ENCODE measurements at regions not wholly inside any gene's neighbourhood (a gene's known extent, or its start where the extent isn't known, plus 50 kb on each side); places are given as distances from the start of the nearest gene placed in this dataset.

DNA sequence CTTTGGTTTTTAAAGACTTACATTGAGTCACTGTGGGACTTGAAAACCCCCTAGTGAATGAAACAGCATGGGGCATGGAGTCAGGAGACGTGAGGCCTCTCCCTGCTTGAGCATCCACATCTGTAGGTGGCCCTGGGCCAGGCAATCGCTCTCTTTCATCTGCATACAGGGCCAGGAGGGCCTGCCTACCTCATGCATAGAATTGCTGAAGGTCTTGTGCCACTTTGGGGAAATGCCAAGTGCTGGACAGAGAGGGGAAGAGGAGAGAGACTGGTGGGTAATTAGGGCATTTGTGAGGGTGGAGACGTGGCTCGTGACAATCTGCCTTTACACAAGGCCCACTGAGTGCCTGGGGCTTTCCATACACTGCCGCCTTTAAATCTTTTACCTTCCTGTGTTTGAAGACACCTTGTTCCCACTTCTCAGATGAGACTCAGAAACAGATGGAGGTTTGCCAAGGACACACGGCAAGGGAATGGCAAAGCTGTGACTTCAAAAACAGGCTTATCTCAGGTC lies 322.2 kb upstream of the HS6ST1 start:
- Histone ChIP-seq H3K9me3 (ENCODE audit: control insufficient read depth in 2 of 2, insufficient read depth in 1 of 2, low read length in 1 of 2) (no peaks in the 10 kb centered on the region), H3K4me1 (ENCODE audit: control insufficient read depth in 2 of 2, insufficient read depth in 2 of 2, low read length in 2 of 2) (peaks cover 19 to 67% of the 10 kb centered on the region in 2 donors), H3K27ac (ENCODE audit: low read depth in 1 of 2, low read length in 1 of 2) (no peak overlapping the region), H3K27me3 (ENCODE audit: control insufficient read depth in 2 of 2, insufficient read depth in 1 of 2, low read length in 1 of 2) (no peaks in the 10 kb centered on the region), H3K36me3 (ENCODE audit: control insufficient read depth in 2 of 2, insufficient read depth in 2 of 2, low read length in 1 of 2) (no peaks in the 10 kb centered on the region), H3K4me3 (ENCODE audit: low read length in 2 of 2) (no peak overlapping the region)
- 80% methylated on average over 6 of the region's 6 CpGs for WGBS
- DNase-seq (ENCODE audit: low read depth in 6 of 9, low spot score in 9 of 9) = no peak

DNA sequence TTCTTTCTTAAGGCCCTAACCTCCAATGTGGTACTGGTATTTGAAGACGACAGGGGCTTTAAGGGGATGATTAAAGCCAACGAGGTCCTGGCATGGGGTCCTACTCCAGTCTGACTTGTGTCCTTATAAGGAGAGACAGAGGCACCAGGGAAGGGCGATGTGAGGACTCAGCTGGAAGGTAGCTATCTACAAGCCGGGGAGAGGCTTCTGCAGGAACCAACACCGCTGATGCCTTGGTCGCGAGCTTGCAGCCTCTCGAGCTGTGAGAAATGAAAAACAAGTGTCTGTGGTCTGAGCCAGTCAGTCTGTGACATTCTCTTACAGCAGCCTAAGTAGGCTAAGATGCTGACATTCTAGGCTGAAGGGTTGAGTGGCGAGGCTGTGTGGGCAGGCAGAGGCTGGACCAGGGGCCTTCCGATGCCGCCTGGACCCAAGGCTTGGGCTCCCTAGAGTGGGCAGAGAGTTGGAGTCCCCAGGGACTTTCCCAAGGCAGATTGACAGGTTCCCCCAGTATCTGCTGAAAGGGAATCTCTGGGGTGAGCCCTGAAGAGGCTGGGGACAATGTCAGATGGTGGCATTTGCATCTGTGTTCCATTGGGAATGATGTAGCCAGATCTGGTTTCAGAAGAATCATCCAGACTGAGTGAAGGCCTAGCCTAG lies 322.9 kb upstream of the HS6ST1 start:
- DNase-seq (ENCODE audit: low read depth in 6 of 9, low spot score in 9 of 9) = peak in 4 of 9 donors; percentile 33 to 68 (median 40)
- Histone ChIP-seq H3K4me1 (ENCODE audit: control insufficient read depth in 2 of 2, insufficient read depth in 2 of 2, low read length in 2 of 2) (peaks cover 19 to 69% of the 10 kb centered on the region in 2 donors), H3K36me3 (ENCODE audit: control insufficient read depth in 2 of 2, insufficient read depth in 2 of 2, low read length in 1 of 2) (no peaks in the 10 kb centered on the region), H3K4me3 (ENCODE audit: low read length in 2 of 2) (no peak overlapping the region), H3K27ac (ENCODE audit: low read depth in 1 of 2, low read length in 1 of 2) (no peak overlapping the region), H3K27me3 (ENCODE audit: control insufficient read depth in 2 of 2, insufficient read depth in 1 of 2, low read length in 1 of 2) (no peaks in the 10 kb centered on the region), H3K9me3 (ENCODE audit: control insufficient read depth in 2 of 2, insufficient read depth in 1 of 2, low read length in 1 of 2) (no peaks in the 10 kb centered on the region)
- WGBS = 63% methylated on average over 11 of the region's 11 CpGs

DNA sequence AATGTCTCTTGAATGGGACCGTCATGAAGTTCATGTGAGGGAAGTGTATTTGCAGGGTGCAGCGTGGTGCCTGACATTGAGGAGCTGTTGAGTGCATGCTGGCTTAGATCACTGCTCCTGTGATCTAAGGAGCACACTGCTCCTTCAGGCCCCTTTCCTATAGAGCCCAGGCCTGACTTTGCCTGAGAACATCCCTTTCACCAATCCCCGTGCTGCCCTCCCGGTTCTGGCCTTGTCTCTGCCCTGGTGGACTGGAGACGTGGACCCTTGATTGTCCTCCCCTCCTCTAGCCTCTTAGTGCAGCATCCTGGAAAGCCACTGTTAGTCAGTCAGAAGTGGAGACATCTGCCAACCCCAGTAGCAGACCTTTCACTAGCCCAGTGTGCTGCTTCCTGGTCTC lies 323.6 kb upstream of the HS6ST1 start:
- no peaks in the 10 kb centered on the region for H3K36me3 ChIP-seq (ENCODE audit: control insufficient read depth in 2 of 2, insufficient read depth in 2 of 2, low read length in 1 of 2)
- no peaks in the 10 kb centered on the region for H3K9me3 ChIP-seq (ENCODE audit: control insufficient read depth in 2 of 2, insufficient read depth in 1 of 2, low read length in 1 of 2)
- no peak for DNase-seq (ENCODE audit: low read depth in 6 of 9, low spot score in 9 of 9)
- no peaks in the 10 kb centered on the region for H3K27me3 ChIP-seq (ENCODE audit: control insufficient read depth in 2 of 2, insufficient read depth in 1 of 2, low read length in 1 of 2)
- WGBS = 95% methylated on average over 5 of the region's 5 CpGs
- H3K27ac ChIP-seq (ENCODE audit: low read depth in 1 of 2, low read length in 1 of 2) = no peak overlapping the region
- H3K4me3 ChIP-seq (ENCODE audit: low read length in 2 of 2) = no peak overlapping the region
- peaks cover 19 to 72% of the 10 kb centered on the region in 2 donors for H3K4me1 ChIP-seq (ENCODE audit: control insufficient read depth in 2 of 2, insufficient read depth in 2 of 2, low read length in 2 of 2)

DNA sequence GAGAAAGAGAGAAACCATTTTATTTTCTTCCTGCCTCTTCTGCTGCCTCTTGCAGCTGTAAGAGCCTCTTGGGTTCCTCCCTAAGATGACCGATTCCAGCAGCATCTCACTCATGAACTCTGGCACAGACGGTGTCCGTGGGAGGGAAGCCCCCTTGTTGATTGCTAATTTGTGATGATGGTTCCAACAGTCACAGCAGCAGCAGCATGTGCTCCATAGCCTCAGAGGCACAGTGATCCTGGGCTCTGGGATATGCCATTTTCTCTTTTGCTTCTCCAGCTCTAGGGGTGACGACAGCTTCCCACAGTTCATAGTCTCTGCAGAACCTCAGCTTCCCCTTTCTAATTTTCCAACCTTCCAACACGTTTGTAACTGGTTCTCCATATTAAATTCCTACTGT lies 324.2 kb upstream of the HS6ST1 start:
- Histone ChIP-seq H3K4me1 (ENCODE audit: control insufficient read depth in 2 of 2, insufficient read depth in 2 of 2, low read length in 2 of 2) (peaks cover 19 to 72% of the 10 kb centered on the region in 2 donors), H3K4me3 (ENCODE audit: low read length in 2 of 2) (no peak overlapping the region), H3K27ac (ENCODE audit: low read depth in 1 of 2, low read length in 1 of 2) (no peak overlapping the region), H3K9me3 (ENCODE audit: control insufficient read depth in 2 of 2, insufficient read depth in 1 of 2, low read length in 1 of 2) (no peaks in the 10 kb centered on the region), H3K36me3 (ENCODE audit: control insufficient read depth in 2 of 2, insufficient read depth in 2 of 2, low read length in 1 of 2) (no peaks in the 10 kb centered on the region), H3K27me3 (ENCODE audit: control insufficient read depth in 2 of 2, insufficient read depth in 1 of 2, low read length in 1 of 2) (no peaks in the 10 kb centered on the region)
- no peak for DNase-seq (ENCODE audit: low read depth in 6 of 9, low spot score in 9 of 9)
- whole genome bisulfite sequencing = 94% methylated on average over 5 of the region's 5 CpGs

DNA sequence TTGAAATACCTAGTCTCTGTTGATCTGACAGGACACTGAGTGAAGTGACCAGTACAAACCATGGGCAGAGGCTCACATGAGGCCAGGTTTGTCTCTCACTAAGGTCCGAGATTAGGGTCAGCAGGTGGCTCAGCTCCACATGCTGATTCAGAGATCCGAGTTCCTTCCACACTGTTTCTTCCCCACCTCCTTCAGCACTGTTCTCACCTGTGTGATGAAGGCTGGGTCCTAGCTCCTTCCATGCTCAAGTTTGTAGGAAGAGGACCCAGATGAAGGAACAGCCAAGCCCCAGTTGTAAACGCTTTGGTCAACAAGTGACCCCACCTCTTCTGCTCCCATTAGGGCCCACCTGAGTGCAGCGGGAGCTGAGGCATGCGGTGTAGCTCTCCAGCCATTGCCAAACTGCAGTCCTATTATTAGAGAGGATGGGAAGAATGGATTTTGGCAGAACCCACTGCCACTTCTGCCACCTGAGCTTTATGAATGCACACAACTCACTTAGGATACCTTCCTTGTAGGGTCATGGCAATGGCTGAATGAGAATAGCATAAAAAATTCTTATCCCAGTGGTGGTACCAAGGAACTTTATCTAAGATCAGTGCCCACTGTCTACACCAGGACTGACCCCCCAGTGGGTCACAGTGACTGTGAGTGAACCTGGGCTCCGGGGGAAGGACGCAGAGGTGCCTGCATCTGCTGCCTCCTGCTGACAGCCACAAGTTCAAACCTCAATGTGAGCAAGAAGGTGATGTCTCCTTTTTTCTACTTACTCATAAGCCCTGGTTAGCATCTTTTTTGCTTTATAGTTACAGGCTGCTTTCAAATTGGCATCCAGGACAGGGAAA lies 324.8 kb upstream of the HS6ST1 start:
- Histone ChIP-seq H3K4me3 (ENCODE audit: low read length in 2 of 2) (no peak overlapping the region), H3K27ac (ENCODE audit: low read depth in 1 of 2, low read length in 1 of 2) (no peak overlapping the region), H3K27me3 (ENCODE audit: control insufficient read depth in 2 of 2, insufficient read depth in 1 of 2, low read length in 1 of 2) (no peaks in the 10 kb centered on the region), H3K4me1 (ENCODE audit: control insufficient read depth in 2 of 2, insufficient read depth in 2 of 2, low read length in 2 of 2) (peaks cover 19 to 66% of the 10 kb centered on the region in 2 donors), H3K9me3 (ENCODE audit: control insufficient read depth in 2 of 2, insufficient read depth in 1 of 2, low read length in 1 of 2) (no peaks in the 10 kb centered on the region), H3K36me3 (ENCODE audit: control insufficient read depth in 2 of 2, insufficient read depth in 2 of 2, low read length in 1 of 2) (no peaks in the 10 kb centered on the region)
- DNase-seq (ENCODE audit: low read depth in 6 of 9, low spot score in 9 of 9) = no peak
- WGBS = 97% methylated on average over 7 of the region's 7 CpGs

DNA sequence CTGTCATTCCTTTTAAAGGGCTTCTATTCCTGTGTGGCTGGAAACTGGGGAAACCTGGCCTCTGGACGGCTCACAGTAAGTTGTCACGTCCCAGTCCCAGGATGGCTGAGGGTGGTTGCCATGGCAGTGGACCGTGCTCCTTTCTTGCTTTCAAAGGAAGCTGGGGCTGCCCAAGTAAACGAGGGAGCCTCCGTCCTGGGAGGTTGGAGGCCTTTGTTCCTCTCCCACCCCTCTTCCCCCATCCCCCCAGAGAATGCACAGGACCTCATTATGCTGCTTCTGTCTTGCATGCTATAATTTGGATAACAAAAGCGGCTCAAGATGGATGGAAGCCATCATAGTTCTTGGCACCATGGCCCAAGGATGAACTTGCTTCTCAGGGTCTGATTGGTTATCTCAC lies 325.5 kb upstream of the HS6ST1 start:
- Histone ChIP-seq H3K4me1 (ENCODE audit: control insufficient read depth in 2 of 2, insufficient read depth in 2 of 2, low read length in 2 of 2) (peaks cover 19 to 59% of the 10 kb centered on the region in 2 donors), H3K27ac (ENCODE audit: low read depth in 1 of 2, low read length in 1 of 2) (no peak overlapping the region), H3K9me3 (ENCODE audit: control insufficient read depth in 2 of 2, insufficient read depth in 1 of 2, low read length in 1 of 2) (no peaks in the 10 kb centered on the region), H3K36me3 (ENCODE audit: control insufficient read depth in 2 of 2, insufficient read depth in 2 of 2, low read length in 1 of 2) (no peaks in the 10 kb centered on the region), H3K4me3 (ENCODE audit: low read length in 2 of 2) (no peak overlapping the region), H3K27me3 (ENCODE audit: control insufficient read depth in 2 of 2, insufficient read depth in 1 of 2, low read length in 1 of 2) (no peaks in the 10 kb centered on the region)
- DNase-seq (ENCODE audit: low read depth in 6 of 9, low spot score in 9 of 9) = no peak
- WGBS = 98% methylated on average over 6 of the region's 6 CpGs

DNA sequence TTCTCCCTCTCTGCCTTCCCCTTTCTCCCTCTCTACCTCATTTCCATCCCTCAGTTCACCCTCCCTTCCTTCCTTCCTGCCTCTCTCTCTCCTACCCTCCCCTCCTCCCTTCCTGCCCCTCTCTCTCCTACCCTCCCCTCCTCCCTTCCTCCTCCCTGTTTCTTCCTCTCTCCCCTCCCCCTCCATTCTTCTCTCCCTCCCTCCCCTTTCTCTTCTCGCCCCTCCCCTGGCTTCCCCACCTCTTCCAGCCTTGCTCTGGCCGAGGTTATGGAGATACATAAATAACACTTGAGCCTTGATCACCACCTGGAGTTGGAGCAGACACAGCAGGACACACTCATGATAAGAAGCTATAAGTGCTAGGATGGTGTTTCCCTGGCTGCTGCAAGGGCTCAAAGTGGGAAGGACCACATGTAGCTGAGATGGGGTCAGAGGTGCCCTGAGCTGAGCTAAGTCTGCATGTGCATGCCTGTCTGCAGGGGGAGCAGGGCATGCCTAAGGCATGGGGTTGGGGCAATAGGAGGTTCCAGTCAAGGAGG lies 326.1 kb upstream of the HS6ST1 start:
- no peaks in the 10 kb centered on the region for H3K9me3 ChIP-seq (ENCODE audit: control insufficient read depth in 2 of 2, insufficient read depth in 1 of 2, low read length in 1 of 2)
- H3K27me3 ChIP-seq (ENCODE audit: control insufficient read depth in 2 of 2, insufficient read depth in 1 of 2, low read length in 1 of 2) = no peaks in the 10 kb centered on the region
- H3K36me3 ChIP-seq (ENCODE audit: control insufficient read depth in 2 of 2, insufficient read depth in 2 of 2, low read length in 1 of 2) = no peaks in the 10 kb centered on the region
- 76% methylated on average over 2 of the region's 2 CpGs for WGBS
- H3K4me1 ChIP-seq (ENCODE audit: control insufficient read depth in 2 of 2, insufficient read depth in 2 of 2, low read length in 2 of 2) = peaks cover 19 to 53% of the 10 kb centered on the region in 2 donors
- DNase-seq (ENCODE audit: low read depth in 6 of 9, low spot score in 9 of 9) = no peak
- no peak overlapping the region for H3K27ac ChIP-seq (ENCODE audit: low read depth in 1 of 2, low read length in 1 of 2)
- H3K4me3 ChIP-seq (ENCODE audit: low read length in 2 of 2) = no peak overlapping the region

DNA sequence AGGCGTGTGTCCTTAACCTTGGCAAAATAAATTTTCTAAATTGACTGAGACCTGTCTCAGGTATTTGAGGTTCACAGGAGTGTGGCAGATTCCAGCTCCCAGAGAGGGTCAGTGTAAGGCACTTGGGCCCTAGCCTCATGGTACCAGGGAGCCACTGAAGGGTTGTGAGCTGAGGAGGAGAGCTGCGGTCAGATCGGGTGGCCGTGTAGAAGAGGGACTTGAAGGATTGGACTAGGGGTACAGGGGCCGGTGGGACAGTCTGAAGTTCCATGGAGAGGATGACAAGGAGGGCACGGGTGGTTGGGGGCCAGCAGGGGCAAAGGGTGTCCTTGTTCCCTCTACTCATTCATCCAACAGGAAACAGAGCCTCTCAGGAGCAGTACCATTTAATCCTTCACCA lies 327.0 kb upstream of the HS6ST1 start:
- DNase-seq (ENCODE audit: low read depth in 6 of 9, low spot score in 9 of 9) = no peak
- Histone ChIP-seq H3K4me3 (ENCODE audit: low read length in 2 of 2) (no peak overlapping the region), H3K27me3 (ENCODE audit: control insufficient read depth in 2 of 2, insufficient read depth in 1 of 2, low read length in 1 of 2) (no peaks in the 10 kb centered on the region), H3K27ac (ENCODE audit: low read depth in 1 of 2, low read length in 1 of 2) (no peak overlapping the region), H3K36me3 (ENCODE audit: control insufficient read depth in 2 of 2, insufficient read depth in 2 of 2, low read length in 1 of 2) (no peaks in the 10 kb centered on the region), H3K4me1 (ENCODE audit: control insufficient read depth in 2 of 2, insufficient read depth in 2 of 2, low read length in 2 of 2) (peaks cover 16 to 45% of the 10 kb centered on the region in 2 donors), H3K9me3 (ENCODE audit: control insufficient read depth in 2 of 2, insufficient read depth in 1 of 2, low read length in 1 of 2) (no peaks in the 10 kb centered on the region)
- 98% methylated on average over 6 of the region's 6 CpGs for WGBS

DNA sequence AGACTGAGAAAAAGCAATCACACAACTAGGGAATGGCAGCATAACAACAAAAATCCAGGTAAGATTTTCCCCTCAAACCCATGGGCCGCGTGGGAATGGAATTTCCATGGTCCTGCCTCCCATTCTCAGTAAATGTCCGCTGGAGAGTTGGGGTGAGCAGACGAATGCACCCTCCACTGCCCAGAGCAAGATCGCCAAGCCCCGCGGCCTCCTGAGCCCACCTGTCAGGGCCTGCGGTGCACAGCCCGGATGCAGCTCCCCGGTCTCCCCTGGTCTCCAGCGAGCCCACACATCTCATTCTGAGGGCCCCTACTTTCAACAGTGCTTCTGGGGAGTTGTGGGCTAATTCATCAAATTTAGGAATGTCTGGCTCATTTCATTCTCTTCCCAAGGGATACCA lies 327.4 kb upstream of the HS6ST1 start:
- no peaks in the 10 kb centered on the region for H3K36me3 ChIP-seq (ENCODE audit: control insufficient read depth in 2 of 2, insufficient read depth in 2 of 2, low read length in 1 of 2)
- peaks cover 11 to 40% of the 10 kb centered on the region in 2 donors for H3K4me1 ChIP-seq (ENCODE audit: control insufficient read depth in 2 of 2, insufficient read depth in 2 of 2, low read length in 2 of 2)
- 98% methylated on average over 11 of the region's 11 CpGs for WGBS
- no peaks in the 10 kb centered on the region for H3K27me3 ChIP-seq (ENCODE audit: control insufficient read depth in 2 of 2, insufficient read depth in 1 of 2, low read length in 1 of 2)
- no peaks in the 10 kb centered on the region for H3K9me3 ChIP-seq (ENCODE audit: control insufficient read depth in 2 of 2, insufficient read depth in 1 of 2, low read length in 1 of 2)
- no peak overlapping the region for H3K27ac ChIP-seq (ENCODE audit: low read depth in 1 of 2, low read length in 1 of 2)
- H3K4me3 ChIP-seq (ENCODE audit: low read length in 2 of 2) = no peak overlapping the region
- DNase-seq (ENCODE audit: low read depth in 6 of 9, low spot score in 9 of 9) = no peak

All from thymus (tissue), 11 donors.